HUES6 (cell line): ENCODE measurements at regions not wholly inside any gene's neighbourhood (a gene's known extent, or its start where the extent isn't known, plus 50 kb on each side); places are given as distances from the start of the nearest gene placed in this dataset.

Experiments
- H3K27ac ChIP-seq: 2 replicates; pipeline ENCODE4 v1.7.0; 2013; ENCODE audit warnings: low read depth, mild to moderate bottlenecking, low read length, inconsistent platforms
- H3K27me3 ChIP-seq: 2 replicates; pipeline ENCODE4 v1.6.1; 2013; ENCODE audit warnings: low read length; ENCODE audit not compliant: control insufficient read depth, insufficient read depth
- H3K36me3 ChIP-seq: 2 replicates; pipeline ENCODE4 v1.6.1; 2013; ENCODE audit warnings: low read length; ENCODE audit not compliant: control insufficient read depth, insufficient read depth
- H3K4me1 ChIP-seq: 2 replicates; pipeline ENCODE4 v1.6.1; 2013; ENCODE audit warnings: low read length; ENCODE audit not compliant: control insufficient read depth, insufficient read depth
- H3K4me3 ChIP-seq: 2 replicates; pipeline ENCODE4 v1.5.1; 2013; ENCODE audit warnings: low read depth, low read length
- H3K9ac ChIP-seq: one replicate; pipeline ENCODE4 v1.6.1; 2013; ENCODE audit warnings: mild to moderate bottlenecking, low read length
- H3K9me3 ChIP-seq: 2 replicates; pipeline ENCODE4 v1.6.1; 2013; ENCODE audit warnings: low read depth, low read length; ENCODE audit not compliant: control insufficient read depth, insufficient read depth

DNA sequence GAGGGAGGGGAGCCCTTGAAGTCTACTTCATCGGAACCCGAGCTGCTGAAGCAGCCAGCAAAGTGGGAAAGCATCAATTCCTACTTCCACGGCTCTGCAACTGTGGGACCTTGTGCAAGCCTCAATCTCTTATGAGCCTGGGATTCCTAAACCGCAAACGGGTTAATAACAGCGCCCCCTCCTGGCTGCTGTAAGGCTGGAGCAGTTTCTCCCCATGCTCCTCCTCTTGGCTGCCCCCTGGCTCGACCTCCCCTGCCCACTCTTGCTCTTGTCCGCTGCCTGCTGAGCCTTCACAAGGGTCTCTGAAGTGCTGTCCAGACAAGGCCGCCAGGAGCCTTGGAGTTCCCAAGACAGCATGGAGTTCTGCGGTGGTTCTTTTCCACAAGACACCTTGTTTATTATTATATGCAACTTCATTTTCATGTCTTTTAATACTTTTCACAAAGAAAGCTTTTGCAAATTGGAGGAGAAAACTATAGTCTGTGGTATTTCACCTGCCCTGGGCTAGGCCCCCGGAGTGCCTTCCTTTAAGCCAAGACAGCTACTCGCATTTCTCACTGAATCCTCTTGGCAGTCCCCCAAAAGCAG is 157.2 kb downstream of the DDX1 start:
- H3K27me3 ChIP-seq = no peaks in the 10 kb centered on the region
- peaks cover 15% of the 10 kb centered on the region for H3K4me1 ChIP-seq
- H3K36me3 ChIP-seq = no peaks in the 10 kb centered on the region
- H3K27ac ChIP-seq = no peak overlapping the region
- H3K9ac ChIP-seq = no peak overlapping the region
- no peaks in the 10 kb centered on the region for H3K9me3 ChIP-seq
- no peak overlapping the region for H3K4me3 ChIP-seq

GRCh38 chr2:15749460-15750432 is 158.1 kb downstream of the DDX1 start:
- no peaks in the 10 kb centered on the region for H3K36me3 ChIP-seq
- H3K9me3 ChIP-seq = no peaks in the 10 kb centered on the region
- H3K9ac ChIP-seq = no peak overlapping the region
- peaks cover 15% of the 10 kb centered on the region for H3K4me1 ChIP-seq
- no peak overlapping the region for H3K4me3 ChIP-seq
- no peaks in the 10 kb centered on the region for H3K27me3 ChIP-seq
- no peak overlapping the region for H3K27ac ChIP-seq

GRCh38 chr2:15750433-15750814 is 158.8 kb downstream of the DDX1 start:
- Histone ChIP-seq H3K27me3 (no peaks in the 10 kb centered on the region), H3K4me3 (no peak overlapping the region), H3K27ac (no peak overlapping the region), H3K9me3 (no peaks in the 10 kb centered on the region), H3K36me3 (no peaks in the 10 kb centered on the region), H3K4me1 (peaks cover 15% of the 10 kb centered on the region), H3K9ac (no peak overlapping the region)

- Histone ChIP-seq H3K9ac (no peak overlapping the region), H3K4me3 (no peak overlapping the region), H3K27me3 (no peaks in the 10 kb centered on the region), H3K27ac (no peak overlapping the region), H3K4me1 (peaks cover 15% of the 10 kb centered on the region), H3K9me3 (no peaks in the 10 kb centered on the region), H3K36me3 (no peaks in the 10 kb centered on the region)
Measured at GRCh38 chr2:15750822-15751329, 159.2 kb downstream of the DDX1 start.

GRCh38 chr2:15751477-15751876 is 159.8 kb downstream of the DDX1 start:
- H3K27ac ChIP-seq = no peak overlapping the region
- no peaks in the 10 kb centered on the region for H3K36me3 ChIP-seq
- H3K4me1 ChIP-seq = peaks cover 15% of the 10 kb centered on the region
- H3K9me3 ChIP-seq = no peaks in the 10 kb centered on the region
- H3K9ac ChIP-seq = no peak overlapping the region
- H3K4me3 ChIP-seq = no peak overlapping the region
- no peaks in the 10 kb centered on the region for H3K27me3 ChIP-seq

- H3K4me1 ChIP-seq = peaks cover 8% of the 10 kb centered on the region
- H3K9ac ChIP-seq = no peak overlapping the region
- H3K4me3 ChIP-seq = no peak overlapping the region
- no peaks in the 10 kb centered on the region for H3K27me3 ChIP-seq
- H3K27ac ChIP-seq = no peak overlapping the region
- no peaks in the 10 kb centered on the region for H3K36me3 ChIP-seq
- no peaks in the 10 kb centered on the region for H3K9me3 ChIP-seq
Measured at GRCh38 chr2:15752552-15753232, 161.0 kb downstream of the DDX1 start.

DNA sequence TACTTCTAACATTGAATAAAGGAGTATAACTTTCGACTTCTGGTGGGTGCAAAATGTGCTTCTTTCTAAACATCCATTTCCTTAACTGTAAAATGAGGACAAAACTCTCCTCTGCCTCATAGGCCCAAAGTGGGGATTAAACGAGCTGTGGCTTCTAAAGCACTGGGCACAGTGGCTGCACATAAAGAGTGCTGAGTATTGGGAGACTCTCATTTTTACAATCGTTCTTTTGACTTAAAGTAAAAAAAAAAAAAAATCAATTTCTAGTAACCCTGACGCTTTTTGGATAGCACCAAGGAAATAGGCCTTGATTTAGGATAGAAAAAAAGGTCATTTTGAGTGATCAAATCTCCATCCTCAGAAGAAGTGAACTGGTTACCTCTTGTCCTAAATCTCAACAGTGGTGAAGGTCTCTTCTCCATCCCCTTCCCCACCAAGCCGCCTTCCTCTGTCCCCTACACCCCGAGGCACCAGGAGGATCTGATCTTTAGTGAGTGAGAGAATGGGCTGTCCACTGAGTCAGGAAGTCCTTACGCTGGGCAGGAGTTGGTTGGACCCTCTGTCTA is 161.6 kb downstream of the DDX1 start:
- Histone ChIP-seq H3K27me3 (no peaks in the 10 kb centered on the region), H3K9me3 (peaks cover 1% of the 10 kb centered on the region; the same call in 1 of the 2 replicates), H3K4me3 (no peak overlapping the region), H3K36me3 (no peaks in the 10 kb centered on the region), H3K27ac (no peak overlapping the region), H3K4me1 (peaks cover 3% of the 10 kb centered on the region), H3K9ac (no peak overlapping the region)

- Histone ChIP-seq H3K27me3 (no peaks in the 10 kb centered on the region), H3K9ac (no peak overlapping the region), H3K4me1 (no peaks in the 10 kb centered on the region), H3K36me3 (no peaks in the 10 kb centered on the region), H3K4me3 (no peak overlapping the region), H3K9me3 (peaks cover 6% of the 10 kb centered on the region; the same call in 1 of the 2 replicates), H3K27ac (no peak overlapping the region)
Measured at GRCh38 chr2:15753811-15754702, 162.4 kb downstream of the DDX1 start.

GRCh38 chr2:15754703-15755099 is 163.0 kb downstream of the DDX1 start:
- Histone ChIP-seq H3K9me3 (peaks cover 6% of the 10 kb centered on the region; the same call in 1 of the 2 replicates), H3K4me3 (no peak overlapping the region), H3K27me3 (no peaks in the 10 kb centered on the region), H3K9ac (no peak overlapping the region), H3K36me3 (no peaks in the 10 kb centered on the region), H3K4me1 (no peaks in the 10 kb centered on the region), H3K27ac (no peak overlapping the region)

DNA sequence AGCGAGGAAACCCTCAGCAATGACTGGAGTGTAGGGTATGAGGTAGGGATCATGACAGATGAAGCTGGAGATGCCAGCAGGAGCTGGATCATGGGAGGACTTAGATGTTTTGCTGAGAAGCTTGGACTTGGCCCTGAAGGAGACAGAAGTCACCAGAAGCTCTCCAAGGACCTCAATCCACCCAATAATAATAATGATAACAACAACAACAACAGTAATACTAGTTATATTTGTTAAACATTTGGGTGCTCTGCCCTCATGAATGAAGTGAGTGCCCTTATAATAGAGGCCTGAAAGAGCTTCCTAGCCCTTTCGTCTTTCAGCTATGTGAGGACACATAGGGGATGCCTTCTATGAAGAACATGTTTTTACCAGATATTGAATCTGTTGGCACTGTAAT is 163.9 kb downstream of the DDX1 start:
- Histone ChIP-seq H3K27me3 (no peaks in the 10 kb centered on the region), H3K36me3 (no peaks in the 10 kb centered on the region), H3K9ac (no peak overlapping the region), H3K27ac (no peak overlapping the region), H3K4me1 (no peaks in the 10 kb centered on the region; the same call in 1 of the 2 replicates), H3K9me3 (peaks cover 6% of the 10 kb centered on the region; the same call in 1 of the 2 replicates), H3K4me3 (no peak overlapping the region)
